Neural cell (in vitro differentiated cells): ENCODE measurements at regions not wholly inside any gene's neighbourhood (a gene's known extent, or its start where the extent isn't known, plus 50 kb on each side); places are given as distances from the start of the nearest gene placed in this dataset.

Experiments
- H2AFZ ChIP-seq: fragments of 200-600, 300-800 bp; sonication (generic), shearing (Covaris generic); 2 replicates; pipeline ENCODE4 v1.6.0; 2014; ENCODE audit warnings: low read depth, mild to moderate bottlenecking, antibody characterized with exemption, low read length, moderate library complexity
- H3F3A ChIP-seq: fragments of 200-600 bp; shearing (Covaris generic); 2 replicates; pipeline ENCODE4 v1.6.1; 2016; ENCODE audit warnings: mild to moderate bottlenecking, moderate library complexity, mixed read lengths, antibody characterized with exemption, low read length; ENCODE audit not compliant: insufficient read depth, poor library complexity, severe bottlenecking
- H3K27ac ChIP-seq: fragments of 200-600, 300-800 bp; sonication (generic), shearing (Covaris generic); 2 replicates; pipeline ENCODE4 v1.5.1; 2014; ENCODE audit warnings: mild to moderate bottlenecking, low read length, moderate library complexity
- H3K27me3 ChIP-seq: fragments of 300-800, 200-600 bp; sonication (generic), shearing (Covaris generic); 2 replicates; pipeline ENCODE4 v1.6.0; 2014; ENCODE audit warnings: mild to moderate bottlenecking, low read depth, low read length, moderate library complexity; ENCODE audit not compliant: insufficient read depth
- H3K36me3 ChIP-seq: fragments of 300-800, 200-600 bp; sonication (generic), shearing (Covaris generic); 2 replicates; pipeline ENCODE4 v1.5.1; 2014; ENCODE audit warnings: mild to moderate bottlenecking, antibody characterized with exemption, low read length, moderate library complexity; ENCODE audit not compliant: insufficient read depth
- H3K4me2 ChIP-seq: fragments of 300-800, 200-600 bp; sonication (generic), shearing (Covaris generic); 2 replicates; pipeline ENCODE4 v1.6.0; 2014; ENCODE audit warnings: mild to moderate bottlenecking, low read length
- H3K4me3 ChIP-seq: fragments of 300-800, 200-600 bp; sonication (generic), shearing (Covaris generic); 2 replicates; pipeline ENCODE4 v1.5.1; 2014; ENCODE audit warnings: mild to moderate bottlenecking, low read length, moderate library complexity
- H3K79me2 ChIP-seq: fragments of 200-600 bp; shearing (Covaris generic); replicated peaks from 2 replicates; pipeline ENCODE4 v1.6.0; 2014; ENCODE audit warnings: mild to moderate bottlenecking, low read length, moderate library complexity; ENCODE audit not compliant: insufficient read depth
- H3K9ac ChIP-seq: fragments of 300-800, 200-600 bp; sonication (generic), shearing (Covaris generic); 2 replicates; pipeline ENCODE4 v1.6.1; 2016; ENCODE audit warnings: mild to moderate bottlenecking, low read length, mixed read lengths
- H3K9me2 ChIP-seq: fragments of 200-600 bp; shearing (Covaris generic); 2 replicates; pipeline ENCODE4 v1.6.1; 2016; ENCODE audit warnings: mild to moderate bottlenecking, low read length, mixed read lengths; ENCODE audit not compliant: insufficient read depth
- H3K9me3 ChIP-seq: fragments of 200-600, 300-800 bp; sonication (generic), shearing (Covaris generic); 2 replicates; pipeline ENCODE4 v1.6.1; 2016; ENCODE audit warnings: mild to moderate bottlenecking, mixed run types, low read length, moderate library complexity, mixed read lengths
- H4K20me1 ChIP-seq: fragments of 200-600 bp; shearing (Covaris generic); 2 replicates; pipeline ENCODE4 v1.6.1; 2016; ENCODE audit warnings: mild to moderate bottlenecking, mixed run types; ENCODE audit not compliant: insufficient read depth
- EP300 ChIP-seq: fragments of 450-650 bp; conservative IDR thresholded peaks from 2 replicates; pipeline ENCODE4 v1.6.1; 2014; ENCODE audit warnings: antibody characterized with exemption, mild to moderate bottlenecking, moderate library complexity; ENCODE audit not compliant: poor library complexity, severe bottlenecking
- EZH2 ChIP-seq: fragments of 200-600, 300-800 bp; shearing (Covaris generic), sonication (generic); IDR thresholded peaks from 2 replicates; pipeline ENCODE4 v1.6.1; 2014; ENCODE audit warnings: antibody characterized with exemption, low read length, borderline replicate concordance, mild to moderate bottlenecking; ENCODE audit not compliant: insufficient read depth, poor library complexity, severe bottlenecking
- MXI1 ChIP-seq: fragments of 450-650 bp; conservative IDR thresholded peaks from 2 replicates; pipeline ENCODE4 v1.6.1; 2014; ENCODE audit warnings: antibody characterized with exemption, mild to moderate bottlenecking; ENCODE audit not compliant: poor library complexity, severe bottlenecking
- POLR2AphosphoS5 ChIP-seq: IDR thresholded peaks from 2 replicates; pipeline ENCODE4 v1.6.1; 2012
- RAD21 ChIP-seq: fragments of 450-650 bp; conservative IDR thresholded peaks from 2 replicates; pipeline ENCODE4 v1.6.1; 2014; ENCODE audit warnings: antibody characterized with exemption, mild to moderate bottlenecking, moderate library complexity
- REST ChIP-seq: IDR thresholded peaks from 2 replicates; pipeline ENCODE4 v1.6.1; 2012; ENCODE audit warnings: borderline replicate concordance
- SMC3 ChIP-seq: fragments of 450-650 bp; conservative IDR thresholded peaks from 2 replicates; pipeline ENCODE4 v1.6.1; 2014; ENCODE audit warnings: antibody characterized with exemption, mild to moderate bottlenecking, moderate library complexity; ENCODE audit not compliant: poor library complexity
- TAF1 ChIP-seq: IDR thresholded peaks from 2 replicates; pipeline ENCODE4 v1.6.1; 2012; ENCODE audit warnings: low read depth
- TF ChIP-seq, protein P1 (sequence below): fragments of 450-650 bp; IDR thresholded peaks from 2 replicates; pipeline ENCODE4 v1.5.1; 2014; ENCODE audit warnings: antibody characterized with exemption, mild to moderate bottlenecking, moderate library complexity; ENCODE audit not compliant: poor library complexity, severe bottlenecking

GRCh38 chr13:103694033-103694432 lies 627.8 kb upstream of the SLC10A2 start:
- Histone ChIP-seq H3K4me3 (no peak overlapping the region), H3K27me3 (no peaks in the 10 kb centered on the region), H4K20me1 (no peaks in the 10 kb centered on the region), H3F3A (peaks cover 3% of the 10 kb centered on the region), H3K4me2 (no peak overlapping the region), H3K27ac (no peak overlapping the region), H3K9ac (no peak overlapping the region), H3K9me2 (no peaks in the 10 kb centered on the region), H3K79me2 (no peaks in the 10 kb centered on the region), H2AFZ (no peak overlapping the region), H3K9me3 (no peaks in the 10 kb centered on the region), H3K36me3 (no peaks in the 10 kb centered on the region)
- TF ChIP-seq SMC3 (no peak), POLR2AphosphoS5 (no peak), REST (no peak), RAD21 (no peak), EP300 (no peak), MXI1 (no peak), EZH2 (no peak)

DNA sequence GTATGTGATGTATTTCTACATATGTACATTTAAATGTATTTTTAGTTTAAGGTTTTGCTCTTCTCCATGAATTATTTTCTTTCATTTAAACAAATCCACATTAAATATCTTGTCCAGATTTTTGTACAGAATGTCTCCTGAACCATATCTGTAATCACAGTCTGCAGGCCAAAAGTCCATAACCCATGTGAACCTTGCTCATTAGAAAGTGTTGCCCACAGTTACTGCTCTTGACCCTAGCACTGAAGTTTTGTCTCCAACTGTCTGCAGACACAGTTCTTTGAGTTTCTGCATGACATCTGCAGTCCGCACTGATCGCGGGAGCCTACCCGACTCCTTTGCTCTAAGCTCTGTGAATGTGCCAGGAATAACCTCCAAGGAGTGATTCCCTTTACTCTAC lies 626.2 kb upstream of the SLC10A2 start:
- H3K4me2 ChIP-seq = no peak overlapping the region
- no peak overlapping the region for H3K4me3 ChIP-seq
- H3K9ac ChIP-seq = no peak overlapping the region
- TF ChIP-seq TAF1 = no peak
- TF ChIP-seq POLR2AphosphoS5 = no peak
- no peak for TF ChIP-seq MXI1
- no peak for TF ChIP-seq EZH2
- no peak for TF ChIP-seq EP300
- TF ChIP-seq RAD21 = no peak
- TF ChIP-seq REST = no peak
- TF ChIP-seq SMC3 = no peak
- TF ChIP-seq, protein P1, sequence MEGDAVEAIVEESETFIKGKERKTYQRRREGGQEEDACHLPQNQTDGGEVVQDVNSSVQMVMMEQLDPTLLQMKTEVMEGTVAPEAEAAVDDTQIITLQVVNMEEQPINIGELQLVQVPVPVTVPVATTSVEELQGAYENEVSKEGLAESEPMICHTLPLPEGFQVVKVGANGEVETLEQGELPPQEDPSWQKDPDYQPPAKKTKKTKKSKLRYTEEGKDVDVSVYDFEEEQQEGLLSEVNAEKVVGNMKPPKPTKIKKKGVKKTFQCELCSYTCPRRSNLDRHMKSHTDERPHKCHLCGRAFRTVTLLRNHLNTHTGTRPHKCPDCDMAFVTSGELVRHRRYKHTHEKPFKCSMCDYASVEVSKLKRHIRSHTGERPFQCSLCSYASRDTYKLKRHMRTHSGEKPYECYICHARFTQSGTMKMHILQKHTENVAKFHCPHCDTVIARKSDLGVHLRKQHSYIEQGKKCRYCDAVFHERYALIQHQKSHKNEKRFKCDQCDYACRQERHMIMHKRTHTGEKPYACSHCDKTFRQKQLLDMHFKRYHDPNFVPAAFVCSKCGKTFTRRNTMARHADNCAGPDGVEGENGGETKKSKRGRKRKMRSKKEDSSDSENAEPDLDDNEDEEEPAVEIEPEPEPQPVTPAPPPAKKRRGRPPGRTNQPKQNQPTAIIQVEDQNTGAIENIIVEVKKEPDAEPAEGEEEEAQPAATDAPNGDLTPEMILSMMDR = no peak
- no peaks in the 10 kb centered on the region for H3K36me3 ChIP-seq
- H3K9me2 ChIP-seq = no peaks in the 10 kb centered on the region
- no peaks in the 10 kb centered on the region for H3K27me3 ChIP-seq
- no peaks in the 10 kb centered on the region for H3K79me2 ChIP-seq
- H3K9me3 ChIP-seq = no peaks in the 10 kb centered on the region
- no peaks in the 10 kb centered on the region for H4K20me1 ChIP-seq
- no peak overlapping the region for H2AFZ ChIP-seq
- H3K27ac ChIP-seq = no peak overlapping the region
- H3F3A ChIP-seq = no peaks in the 10 kb centered on the region
